GM12865 (cell line): ENCODE measurements at regions not wholly inside any gene's neighbourhood (a gene's known extent, or its start where the extent isn't known, plus 50 kb on each side); places are given as distances from the start of the nearest gene placed in this dataset.

ENCODE experiments used
- DNase-seq: peaks from one replicate; pipeline ENCODE4 v3.0.0; 2010; ENCODE audit warnings: low read depth
- H3K4me3 ChIP-seq: 2 replicates; pipeline ENCODE4 v1.5.1; 2011; ENCODE audit warnings: mild to moderate bottlenecking, low read depth, low read length, control low read depth
- CTCF ChIP-seq: IDR thresholded peaks from 2 replicates; pipeline ENCODE4 v1.5.1; 2011; ENCODE audit warnings: low read length, control low read depth, low read depth, inconsistent platforms; ENCODE audit not compliant: insufficient read depth; ENCODE audit errors: missing control alignments

GRCh38 chr13:80717776-80718175 lies 376.9 kb upstream of the SPRY2 start:
- no peak overlapping the region for H3K4me3 ChIP-seq
- no peak for TF ChIP-seq CTCF
- DNase-seq, result no peak

GRCh38 chr13:80716610-80717081 lies 375.7 kb upstream of the SPRY2 start:
- TF ChIP-seq CTCF, result no peak
- DNase-seq, result no peak
- H3K4me3 ChIP-seq, result no peak overlapping the region

- H3K4me3 ChIP-seq, result no peak overlapping the region
- no peak for DNase-seq
- TF ChIP-seq CTCF, result no peak
Measured at GRCh38 chr13:80712026-80712425, 371.1 kb upstream of the SPRY2 start.

- no peak overlapping the region for H3K4me3 ChIP-seq
- DNase-seq, result no peak
- TF ChIP-seq CTCF, result no peak
Measured at GRCh38 chr13:80708791-80709190, 367.9 kb upstream of the SPRY2 start.

- H3K4me3 ChIP-seq, result no peak overlapping the region
- TF ChIP-seq CTCF, result no peak
- no peak for DNase-seq
Measured at GRCh38 chr13:80707000-80707983, 366.4 kb upstream of the SPRY2 start.

- DNase-seq, result no peak
- TF ChIP-seq CTCF, result no peak
- no peak overlapping the region for H3K4me3 ChIP-seq
Measured at GRCh38 chr13:80706164-80706471, 365.2 kb upstream of the SPRY2 start.
